SK-N-SH treated with all-trans-retinoic acid at 6 μM for 48 hours (cell line): ENCODE measurements at regions not wholly inside any gene's neighbourhood (a gene's known extent, or its start where the extent isn't known, plus 50 kb on each side); places are given as distances from the start of the nearest gene placed in this dataset.
A peak's percentile ranks its signal among the peaks of the same experiment; 100 is the strongest.

ENCODE experiments used
- ATAC-seq: fragments of 200-7000 bp; cut with Tn5 transposase; 3 replicates; pipeline ENCODE4 v1.9.1; 2020; ENCODE audit warnings: mild to moderate bottlenecking, moderate library complexity
- ARNTL ChIP-seq: fragments of 450-650 bp; formaldehyde crosslinking; IDR thresholded peaks from 2 replicates; pipeline ENCODE4 v1.5.0; 2020; ENCODE audit warnings: low read depth, mild to moderate bottlenecking, moderate library complexity, borderline replicate concordance
- CREB5 ChIP-seq: fragments of 250-450 bp; sonication (Bioruptor Pico); IDR thresholded peaks from 2 replicates; pipeline ENCODE4 v1.5.1; 2020; ENCODE audit warnings: low read depth, mild to moderate bottlenecking, moderate library complexity
- CSDC2 ChIP-seq: fragments of 250-450 bp; sonication (Bioruptor Pico); IDR thresholded peaks from 2 replicates; pipeline ENCODE4 v1.5.0; 2020; ENCODE audit warnings: mild to moderate bottlenecking, moderate library complexity
- ESRRG ChIP-seq: fragments of 250-450 bp; sonication (Bioruptor Pico); IDR thresholded peaks from 2 replicates; pipeline ENCODE4 v1.6.1; 2021; ENCODE audit warnings: mild to moderate bottlenecking
- GLIS3 ChIP-seq: fragments of 250-450 bp; sonication (Bioruptor Pico); IDR thresholded peaks from 2 replicates; pipeline ENCODE4 v1.5.0; 2020; ENCODE audit warnings: mild to moderate bottlenecking, moderate library complexity
- ISL1 ChIP-seq: fragments of 250-450 bp; sonication (Bioruptor Pico); IDR thresholded peaks from 2 replicates; pipeline ENCODE4 v2.1.2; 2022; ENCODE audit warnings: mild to moderate bottlenecking, moderate library complexity
- OSR1 ChIP-seq: fragments of 250-450 bp; sonication (Bioruptor Pico); IDR thresholded peaks from 2 replicates; pipeline ENCODE4 v1.8.0; 2022; ENCODE audit warnings: moderate library complexity, mild to moderate bottlenecking, inconsistent platforms
- PATZ1 ChIP-seq: fragments of 250-450 bp; sonication (Bioruptor Pico); IDR thresholded peaks from 2 replicates; pipeline ENCODE4 v1.8.0; 2020; ENCODE audit warnings: mild to moderate bottlenecking, moderate library complexity, borderline replicate concordance
- POU6F1 ChIP-seq: fragments of 250-450 bp; sonication (Bioruptor Pico); IDR thresholded peaks from 2 replicates; pipeline ENCODE4 v1.8.0; 2021; ENCODE audit warnings: low read depth, mild to moderate bottlenecking, moderate library complexity, borderline replicate concordance
- RARB ChIP-seq: fragments of 250-450 bp; sonication (Bioruptor Pico); IDR thresholded peaks from 2 replicates; pipeline ENCODE4 v1.8.0; 2021; ENCODE audit warnings: mild to moderate bottlenecking, moderate library complexity
- SNAI2 ChIP-seq: fragments of 250-450 bp; sonication (Bioruptor Pico); IDR thresholded peaks from 2 replicates; pipeline ENCODE4 v1.5.0; 2020; ENCODE audit warnings: mild to moderate bottlenecking, moderate library complexity
- TCF4 ChIP-seq: fragments of 250-450 bp; sonication (Bioruptor Pico); IDR thresholded peaks from 2 replicates; pipeline ENCODE4 v1.8.0; 2021; ENCODE audit warnings: mild to moderate bottlenecking, moderate library complexity, borderline replicate concordance
- TOX ChIP-seq: fragments of 250-450 bp; sonication (Bioruptor Pico); IDR thresholded peaks from 2 replicates; pipeline ENCODE4 v1.8.0; 2021; ENCODE audit warnings: mild to moderate bottlenecking, moderate library complexity, borderline replicate concordance
- TSHZ2 ChIP-seq: fragments of 250-450 bp; sonication (Bioruptor Pico); IDR thresholded peaks from 2 replicates; pipeline ENCODE4 v1.5.0; 2020; ENCODE audit warnings: mild to moderate bottlenecking, moderate library complexity
- ZFP3 ChIP-seq: fragments of 250-450 bp; sonication (Bioruptor Pico); IDR thresholded peaks from 2 replicates; pipeline ENCODE4 v1.5.0; 2020; ENCODE audit warnings: mild to moderate bottlenecking, moderate library complexity
- ZFP30 ChIP-seq: fragments of 450-650 bp; formaldehyde crosslinking; IDR thresholded peaks from 2 replicates; pipeline ENCODE4 v1.5.0; 2022; ENCODE audit warnings: mild to moderate bottlenecking, moderate library complexity
- ZNF565 ChIP-seq: fragments of 450-650 bp; formaldehyde crosslinking; conservative IDR thresholded peaks from 2 replicates; pipeline ENCODE4 v1.5.0; 2020; ENCODE audit warnings: low read depth, mild to moderate bottlenecking, moderate library complexity
- ZNF70 ChIP-seq: fragments of 450-650 bp; formaldehyde crosslinking; IDR thresholded peaks from 2 replicates; pipeline ENCODE4 v1.5.0; 2020; ENCODE audit warnings: mild to moderate bottlenecking, moderate library complexity

GRCh38 chr14:76955575-76956315 lies 72.8 kb downstream of the IRF2BPL start:
- peak; percentile 3 for ATAC-seq
- TF ChIP-seq ZNF565 (CRISPR knock-in tag) (no peak), SNAI2 (CRISPR knock-in tag) (no peak), ZFP30 (CRISPR knock-in tag) (no peak), OSR1 (CRISPR knock-in tag) (no peak), ZNF70 (no peak), CSDC2 (CRISPR knock-in tag) (no peak), CREB5 (CRISPR knock-in tag) (no peak), ZFP3 (CRISPR knock-in tag) (no peak), POU6F1 (CRISPR knock-in tag) (no peak)

GRCh38 chr14:76954394-76955190 lies 73.9 kb downstream of the IRF2BPL start:
- TF ChIP-seq TCF4 (CRISPR knock-in tag) (no peak), ZFP3 (CRISPR knock-in tag) (0 out of 2 replicates have a peak, but pooled peaks have one; percentile 40)
- ATAC-seq, result no peak

- TF ChIP-seq GLIS3 (CRISPR knock-in tag), result no peak
- TF ChIP-seq ZFP3 (CRISPR knock-in tag), result peak; percentile 44; the same call in 1 of the 2 replicates
- peak; percentile 39 for ATAC-seq
Observed at GRCh38 chr14:76953311-76953945, 75.1 kb downstream of the IRF2BPL start.

- no peak for TF ChIP-seq TOX (CRISPR knock-in tag)
- no peak for TF ChIP-seq RARB (CRISPR knock-in tag)
- TF ChIP-seq ESRRG, result no peak
- no peak for TF ChIP-seq SNAI2 (CRISPR knock-in tag)
- TF ChIP-seq ISL1 (CRISPR knock-in tag), result no peak
- TF ChIP-seq ARNTL (CRISPR knock-in tag), result no peak
- no peak for TF ChIP-seq TCF4 (CRISPR knock-in tag)
- no peak for TF ChIP-seq TSHZ2 (CRISPR knock-in tag)
- TF ChIP-seq PATZ1 (CRISPR knock-in tag), result no peak
- no peak for TF ChIP-seq ZFP30 (CRISPR knock-in tag)
- no peak for TF ChIP-seq ZNF70
- TF ChIP-seq, all 23 proteins: peak for 0
- ATAC-seq, result no peak
Observed at GRCh38 chr14:76951166-76951565, 77.3 kb downstream of the IRF2BPL start.
